NOMO-1 treated with DMSO at 0.1 percent for 48 hours (cell line): ENCODE measurements at regions not wholly inside any gene's neighbourhood (a gene's known extent, or its start where the extent isn't known, plus 50 kb on each side); places are given as distances from the start of the nearest gene placed in this dataset.
A peak's percentile ranks its signal among the peaks of the same experiment; 100 is the strongest.
"Not testable (repeated sequence)": the region's sequence is repeated elsewhere in the genome, so short reads cannot be mapped to it uniquely, and the experiment has no call there.

Experiments used
- DNase-seq: peaks from one replicate; lab custom pipeline; 2025; ENCODE audit not compliant: unreplicated experiment; lab: John Stamatoyannopoulos, UW

GRCh38 chr4:15162465-15163283 is 160.4 kb downstream of the CPEB2 start:
- peak; percentile 33 for DNase-seq

- DNase-seq = no peak
These were observed 161.0 kb downstream of the CPEB2 start for GRCh38 chr4:15163284-15163645.

GRCh38 chr4:15164571-15164970 is 162.3 kb downstream of the CPEB2 start:
- no peak for DNase-seq

GRCh38 chr4:15167743-15168142 is 165.5 kb downstream of the CPEB2 start:
- DNase-seq = no peak

- DNase-seq = no peak
These were observed 166.5 kb downstream of the CPEB2 start for GRCh38 chr4:15168759-15169158.

GRCh38 chr4:15171725-15172124 is 169.4 kb downstream of the CPEB2 start:
- no peak for DNase-seq

GRCh38 chr4:15173251-15173650 is 171.0 kb downstream of the CPEB2 start:
- no peak for DNase-seq

- DNase-seq = not testable (repeated sequence)
These were observed 171.9 kb downstream of the CPEB2 start for GRCh38 chr4:15174168-15174567.

- not testable (repeated sequence) for DNase-seq
These were observed 177.6 kb downstream of the CPEB2 start for GRCh38 chr4:15179842-15180241.

GRCh38 chr4:15182600-15183220 is 180.4 kb downstream of the CPEB2 start:
- DNase-seq = no peak

GRCh38 chr4:15186149-15186548 is 183.9 kb downstream of the CPEB2 start:
- DNase-seq = no peak

GRCh38 chr4:15186806-15187205 is 184.5 kb downstream of the CPEB2 start:
- DNase-seq = no peak

- DNase-seq = peak; percentile 87
These were observed 186.6 kb downstream of the CPEB2 start for GRCh38 chr4:15188605-15189539.

GRCh38 chr4:15194520-15194919 is 192.2 kb downstream of the CPEB2 start:
- DNase-seq = no peak

- no peak for DNase-seq
These were observed 194.7 kb downstream of the CPEB2 start for GRCh38 chr4:15197005-15197404.

GRCh38 chr4:15198070-15198727 is 195.9 kb downstream of the CPEB2 start:
- no peak for DNase-seq

- no peak for DNase-seq
These were observed 199.5 kb downstream of the CPEB2 start for GRCh38 chr4:15201782-15202181.

GRCh38 chr4:15202481-15202880 is 200.2 kb downstream of the CPEB2 start:
- no peak for DNase-seq

GRCh38 chr4:15206526-15206925 is 204.2 kb downstream of the CPEB2 start:
- DNase-seq = not testable (repeated sequence)

- no peak for DNase-seq
These were observed 211.2 kb downstream of the CPEB2 start for GRCh38 chr4:15213302-15213970.
